ENCODE measurements at regions not wholly inside any gene's neighbourhood (a gene's known extent, or its start where the extent isn't known, plus 50 kb on each side); places are given as distances from the start of the nearest gene placed in this dataset.

DNA sequence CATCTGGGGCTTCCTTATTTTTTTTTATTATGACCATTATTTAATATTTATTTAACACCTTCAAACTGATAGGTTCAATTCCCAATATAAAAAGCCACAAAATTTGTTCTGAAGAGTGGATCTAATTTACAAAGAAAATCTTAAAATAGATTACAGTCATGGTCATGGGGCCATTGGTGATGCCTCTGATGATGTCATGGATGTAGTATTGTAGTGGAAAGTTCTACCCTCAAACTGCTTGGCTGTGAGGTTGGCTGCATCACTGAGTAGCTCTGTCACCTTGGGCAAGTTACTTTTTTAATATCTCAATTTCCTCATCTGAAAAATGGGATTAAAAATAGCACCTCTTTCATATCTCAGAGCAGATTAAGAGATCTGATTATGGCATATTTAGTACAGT is 128.5 kb downstream of the DKK1 start:
- DNase-seq = no peak

DNA sequence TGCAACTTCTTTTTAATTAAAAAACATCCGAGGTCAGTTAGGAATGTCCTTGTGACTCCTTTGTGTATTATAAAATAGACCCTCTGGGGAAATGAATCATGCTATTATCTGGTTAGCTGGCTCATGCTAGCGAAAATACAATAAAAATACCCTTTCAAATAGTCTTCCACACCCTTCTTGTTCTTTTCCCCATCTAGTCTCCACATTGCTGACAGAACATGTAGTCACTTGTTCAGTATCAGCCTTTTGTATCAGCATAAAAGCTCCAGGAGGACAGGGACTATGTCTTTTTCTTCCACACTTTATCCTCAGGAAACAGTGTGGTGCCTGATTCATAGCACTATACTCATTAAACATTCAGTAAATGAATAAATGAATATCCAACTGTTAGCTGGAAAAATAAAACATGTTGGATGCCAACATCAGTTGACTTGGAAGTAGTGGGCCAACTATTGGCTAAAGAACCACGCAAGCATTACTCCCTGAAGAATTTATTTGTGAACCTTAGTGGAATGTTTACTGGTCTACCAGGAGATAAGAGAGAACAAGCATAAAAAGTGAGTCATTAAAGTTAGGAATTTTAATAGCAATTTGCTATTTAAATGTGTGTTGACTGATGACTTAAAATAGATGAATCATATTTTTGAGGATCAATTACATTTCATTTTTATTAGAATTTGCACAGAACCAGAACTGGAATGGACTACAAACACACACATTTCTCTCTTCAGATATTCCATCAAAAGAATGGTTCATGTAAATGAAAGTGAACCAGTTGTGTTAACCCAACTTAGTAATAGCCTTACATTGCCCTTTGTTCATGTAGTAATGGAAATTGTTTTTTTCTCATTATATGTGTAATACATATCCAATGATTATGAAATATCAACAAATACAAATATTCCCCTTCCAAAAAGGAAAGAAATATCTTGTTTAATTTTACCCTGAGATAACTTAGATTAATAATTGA is 129.6 kb downstream of the DKK1 start:
- no peak for DNase-seq

DNA sequence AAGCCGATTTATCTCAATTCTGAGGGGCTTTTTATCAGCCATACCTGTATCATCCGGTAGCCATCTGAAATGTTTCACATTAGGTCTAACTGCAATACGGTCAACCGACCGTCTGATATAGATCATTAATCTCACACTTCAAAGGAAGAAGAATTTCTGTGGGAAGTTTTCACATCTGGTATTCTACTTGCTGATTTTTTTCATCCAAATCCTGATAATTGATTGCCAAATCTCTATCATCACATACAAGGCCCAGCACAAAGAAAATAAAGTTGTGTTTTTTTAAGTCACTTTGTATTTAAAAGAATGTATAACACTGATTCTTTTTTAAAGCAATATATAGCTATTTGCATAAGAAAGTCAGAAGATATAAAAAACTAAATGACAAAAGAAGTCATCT is 132.3 kb downstream of the DKK1 start:
- DNase-seq = no peak

DNA sequence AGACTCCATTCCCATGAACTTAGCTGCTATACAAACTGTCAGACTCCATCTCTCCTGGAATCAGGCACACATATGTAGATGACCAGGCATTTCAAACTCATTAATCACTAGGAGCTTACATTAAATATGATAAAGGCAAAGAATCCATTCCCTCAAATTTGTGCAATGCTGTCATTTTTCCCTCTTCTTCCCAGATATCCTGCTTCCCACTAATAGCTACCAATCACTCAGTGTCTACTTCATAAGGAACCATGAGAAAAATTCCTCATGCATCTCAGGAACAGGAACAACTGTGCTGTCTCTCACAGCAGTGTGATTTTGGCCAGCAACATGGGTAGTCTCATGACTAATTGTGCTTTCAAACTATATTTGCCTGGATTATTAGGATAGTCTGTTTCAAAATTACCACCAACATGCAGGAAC is 133.9 kb downstream of the DKK1 start:
- DNase-seq = no peak

DNA sequence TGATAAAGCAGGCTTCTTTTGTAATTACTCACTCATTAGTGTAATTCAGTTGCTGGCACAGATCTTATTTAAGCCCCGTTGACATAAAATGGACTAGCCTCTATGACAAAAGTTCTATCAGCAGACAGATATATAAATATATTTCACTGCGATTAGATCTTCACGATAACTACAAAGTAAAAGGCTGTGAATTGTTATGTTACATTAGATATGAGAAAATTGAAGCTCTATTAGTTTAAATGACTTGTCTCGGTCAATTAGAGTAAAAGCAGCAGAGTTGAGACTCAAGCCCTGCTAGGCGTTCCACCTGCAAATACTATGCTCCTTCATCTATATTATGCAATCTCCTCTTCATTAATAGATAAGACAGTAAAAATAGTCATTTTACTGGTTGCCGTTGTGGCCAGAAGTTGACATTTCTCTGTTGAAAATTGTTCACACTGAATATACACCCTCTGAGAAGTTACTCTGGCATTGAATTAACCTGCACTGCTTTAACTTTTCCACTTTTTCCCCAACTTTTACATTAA is 136.7 kb downstream of the DKK1 start:
- DNase-seq = no peak

DNA sequence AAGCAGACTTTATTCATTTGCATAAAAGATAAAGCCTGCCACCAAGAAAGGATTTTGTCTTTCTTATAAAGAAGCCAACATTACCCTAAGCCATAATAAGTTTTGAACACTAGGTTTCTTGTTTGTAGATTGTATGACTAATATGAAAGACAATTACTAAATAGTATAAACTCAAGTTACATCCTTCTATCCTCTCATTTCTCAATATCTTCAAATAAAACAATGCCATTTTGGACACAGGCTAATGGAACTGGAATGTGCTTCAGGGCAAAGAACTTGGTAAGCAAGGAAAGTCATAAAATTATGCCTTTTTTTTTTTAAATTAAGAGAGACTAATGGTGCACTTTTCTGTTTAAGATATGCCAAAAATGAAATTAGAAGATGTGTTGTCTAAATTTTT is 137.7 kb downstream of the DKK1 start:
- no peak for DNase-seq

DNA sequence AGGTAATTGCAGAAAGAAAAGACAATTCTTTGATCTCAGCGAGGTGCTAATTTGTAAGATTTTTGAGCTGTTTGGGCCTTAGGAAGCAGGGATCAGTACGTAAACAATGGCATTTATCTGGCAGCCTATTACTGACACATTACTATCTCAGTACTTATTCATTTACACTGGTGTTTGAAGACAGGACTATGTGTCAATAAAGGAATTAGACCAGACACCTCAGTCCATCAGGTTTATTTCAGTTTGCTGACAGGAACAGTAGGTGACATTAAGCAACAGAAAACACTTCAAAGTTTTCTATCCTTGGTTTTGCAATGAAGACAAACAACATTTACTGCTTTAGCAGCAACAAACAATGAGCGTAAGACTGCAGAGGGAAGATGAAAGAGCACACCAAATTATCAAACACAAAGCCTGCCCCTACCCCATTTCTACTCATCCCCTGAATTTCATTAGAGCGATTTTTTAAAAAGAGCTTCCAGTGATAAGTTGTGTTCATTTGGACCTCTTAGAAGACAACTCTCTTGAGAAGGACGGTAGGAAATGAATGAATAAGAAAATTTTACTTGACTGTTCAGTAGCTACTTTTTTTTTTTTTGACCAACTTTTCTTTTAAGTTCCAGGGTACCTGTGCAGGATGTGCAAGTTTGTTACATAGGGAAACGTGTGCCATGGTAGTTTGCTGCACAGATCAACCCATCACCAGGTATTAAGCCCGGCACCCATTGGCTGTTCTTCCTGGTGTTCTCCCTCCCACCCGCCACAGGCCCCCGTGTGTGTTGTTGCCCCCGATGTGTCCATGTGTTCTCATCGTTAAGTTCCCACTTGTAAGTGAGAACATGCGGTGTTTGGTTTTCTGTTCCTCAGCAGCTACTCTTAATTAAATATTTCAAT is 138.8 kb downstream of the DKK1 start:
- no peak for DNase-seq

DNA sequence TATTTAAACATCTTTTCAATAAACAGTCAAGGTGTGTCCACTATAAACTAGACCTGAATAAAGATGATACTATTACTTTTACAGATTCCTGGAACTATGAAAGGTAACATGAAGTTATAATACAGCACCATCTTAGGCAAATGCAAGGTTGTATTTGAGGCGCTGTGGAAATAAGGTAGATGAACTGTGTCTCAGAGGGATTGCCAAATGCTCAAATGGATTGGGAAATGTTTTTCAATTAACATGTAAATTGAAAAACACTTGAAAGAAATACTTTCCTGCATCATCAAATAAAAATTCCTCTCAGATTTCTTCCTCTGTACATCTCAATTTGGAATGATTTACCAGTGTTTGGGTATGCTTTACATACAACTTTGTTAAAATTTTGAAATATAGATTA is 139.4 kb downstream of the DKK1 start:
- DNase-seq = no peak

DNA sequence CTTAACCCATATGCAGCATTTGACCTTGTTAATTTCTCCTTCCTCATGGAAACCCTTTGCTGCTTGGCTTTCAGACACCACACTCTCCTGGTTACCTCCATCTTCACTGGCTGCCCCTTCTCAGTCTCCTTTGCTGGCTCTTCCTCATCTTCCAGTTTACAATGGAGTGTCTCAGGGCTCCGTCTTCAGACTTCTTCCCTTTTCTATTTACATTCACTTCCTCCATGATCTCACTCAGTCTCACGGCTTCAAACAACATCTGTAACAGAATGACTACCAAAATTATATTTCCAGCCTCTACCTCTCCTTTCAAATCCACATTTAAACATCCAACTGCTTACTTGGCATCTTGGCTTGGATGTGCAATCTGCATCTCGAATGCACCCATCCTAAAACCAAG is 140.4 kb downstream of the DKK1 start:
- DNase-seq = no peak

DNA sequence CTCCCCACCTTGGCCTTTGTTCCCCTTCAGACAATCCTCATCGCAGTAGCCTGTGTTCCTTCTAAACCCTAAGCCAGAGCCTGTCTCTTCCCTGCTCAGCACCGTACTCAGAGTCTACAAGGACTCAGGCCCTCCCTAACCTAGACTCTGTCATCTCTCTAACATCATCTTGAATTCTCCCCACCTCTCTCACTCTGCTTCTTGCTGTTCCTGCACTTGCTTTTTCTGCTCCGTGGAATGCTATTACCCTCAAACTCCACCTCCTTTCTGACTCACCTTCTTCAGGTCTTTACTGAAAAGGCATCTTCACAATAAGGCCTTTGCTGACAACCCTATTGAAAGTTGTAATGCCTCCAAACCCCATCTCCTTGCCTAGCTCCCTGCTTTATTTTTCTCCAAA is 141.0 kb downstream of the DKK1 start:
- DNase-seq = no peak

DNA sequence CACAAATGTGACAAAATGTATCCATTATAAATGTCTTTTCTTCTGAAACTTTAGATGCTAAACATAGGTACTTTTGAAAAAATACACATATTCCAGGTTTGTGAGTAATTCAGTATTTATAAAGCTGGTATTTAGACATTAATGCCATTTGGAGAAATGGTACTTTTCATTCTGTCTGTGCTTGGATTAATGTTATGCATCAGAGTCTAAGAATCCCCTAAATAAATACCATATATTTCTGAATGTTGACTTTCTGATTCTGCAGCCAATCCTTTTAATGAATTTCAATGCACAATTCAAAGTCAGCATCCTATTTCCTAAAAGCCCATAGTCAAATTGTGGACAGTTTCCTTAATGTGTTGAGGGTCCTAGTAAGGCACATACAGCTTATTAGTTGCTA is 145.0 kb downstream of the DKK1 start:
- DNase-seq = no peak

DNA sequence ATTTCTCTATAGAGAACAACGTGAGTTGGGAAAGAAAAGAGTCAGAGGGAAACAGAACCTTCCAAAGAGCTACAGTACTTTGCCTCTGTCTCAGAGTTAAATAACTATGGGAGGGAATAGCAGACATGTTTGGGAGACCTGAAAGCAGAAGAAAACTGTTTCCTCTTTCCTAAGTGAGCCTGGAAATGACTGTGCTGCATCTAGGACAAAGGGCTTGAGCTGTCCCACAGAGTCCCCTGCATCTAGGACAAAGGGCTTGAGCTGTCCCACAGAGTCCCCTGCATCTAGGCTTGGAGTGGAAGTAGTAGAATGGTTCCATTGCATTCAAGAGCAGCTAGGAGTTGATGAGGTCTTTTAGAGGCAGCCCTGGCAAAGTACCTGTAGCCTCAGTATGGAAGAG is 149.7 kb downstream of the DKK1 start:
- DNase-seq = no peak

DNA sequence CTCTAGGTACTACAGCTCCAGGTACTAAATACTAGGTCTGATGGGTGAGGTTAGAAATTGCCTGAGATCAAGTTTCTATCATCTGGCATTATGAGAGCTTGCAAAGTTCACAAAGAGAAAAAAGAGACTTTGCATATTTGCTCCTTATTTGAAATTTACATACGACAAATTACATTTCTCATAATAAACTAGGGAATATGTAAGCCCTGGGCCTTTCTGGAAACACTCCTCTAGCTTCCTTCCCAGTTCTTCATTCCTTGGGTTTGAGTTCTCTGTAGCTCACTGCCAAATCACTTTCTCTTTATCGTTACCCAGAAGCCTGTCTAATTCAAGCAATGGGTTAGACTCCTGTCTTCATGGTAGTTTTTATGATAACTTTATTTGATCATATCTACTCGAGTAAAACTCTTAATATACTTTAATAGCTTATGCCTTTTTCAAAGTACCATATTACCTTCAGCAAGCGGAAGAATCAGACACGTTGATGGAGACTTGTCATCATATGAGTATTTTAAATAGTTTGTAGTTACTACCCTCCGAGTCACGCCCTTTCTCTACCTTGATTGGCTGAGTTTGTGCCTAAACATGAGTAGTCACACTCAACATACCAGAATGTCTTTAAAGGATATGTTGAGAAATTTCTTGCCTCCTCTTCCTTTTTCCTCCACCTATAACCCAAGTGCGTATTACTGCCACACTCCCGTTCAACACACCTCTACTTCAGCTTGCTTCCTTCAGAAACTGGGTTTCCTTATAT is 150.5 kb downstream of the DKK1 start:
- DNase-seq = no peak

DNA sequence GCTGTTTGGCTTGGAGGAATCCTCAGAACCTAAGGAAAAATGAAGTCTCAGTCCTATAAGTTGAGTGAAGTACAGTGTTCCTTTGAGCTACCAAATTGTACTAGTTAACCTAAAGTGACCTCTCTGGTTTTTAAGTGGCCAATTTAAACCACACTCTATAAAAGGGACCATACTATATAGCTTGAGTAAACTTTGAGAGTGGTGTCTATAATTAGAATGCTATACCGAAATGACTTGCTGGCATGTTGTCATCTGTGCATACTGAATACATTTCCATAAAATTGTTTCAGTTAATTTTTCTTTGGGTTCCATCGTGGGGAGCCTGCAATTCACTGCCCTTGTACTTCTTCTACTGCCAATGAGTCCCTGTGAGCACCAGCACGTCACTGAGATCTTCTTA is 151.1 kb downstream of the DKK1 start:
- DNase-seq = no peak

DNA sequence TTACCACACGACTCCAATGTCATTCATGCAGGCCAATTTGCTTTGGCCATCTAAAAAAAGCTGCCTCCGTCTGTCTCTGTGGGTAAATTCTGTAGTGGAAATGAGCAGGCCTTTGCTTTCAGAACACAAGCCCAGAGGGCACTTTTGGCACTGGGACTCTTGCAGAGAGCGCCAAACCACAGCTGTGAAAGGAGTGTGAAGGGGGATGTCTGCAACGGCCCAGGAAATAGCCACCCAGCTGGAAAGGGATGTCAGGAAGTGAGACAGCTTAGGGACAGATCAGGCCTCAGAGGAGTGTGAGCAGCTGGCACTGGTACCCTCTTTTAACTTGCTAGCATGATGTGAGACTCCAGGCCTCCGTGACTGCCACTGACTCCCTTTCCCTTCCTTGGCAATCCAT is 152.4 kb downstream of the DKK1 start:
- DNase-seq = peak in 3 of 14 donors; percentile 11 to 29 (median 15)

DNA sequence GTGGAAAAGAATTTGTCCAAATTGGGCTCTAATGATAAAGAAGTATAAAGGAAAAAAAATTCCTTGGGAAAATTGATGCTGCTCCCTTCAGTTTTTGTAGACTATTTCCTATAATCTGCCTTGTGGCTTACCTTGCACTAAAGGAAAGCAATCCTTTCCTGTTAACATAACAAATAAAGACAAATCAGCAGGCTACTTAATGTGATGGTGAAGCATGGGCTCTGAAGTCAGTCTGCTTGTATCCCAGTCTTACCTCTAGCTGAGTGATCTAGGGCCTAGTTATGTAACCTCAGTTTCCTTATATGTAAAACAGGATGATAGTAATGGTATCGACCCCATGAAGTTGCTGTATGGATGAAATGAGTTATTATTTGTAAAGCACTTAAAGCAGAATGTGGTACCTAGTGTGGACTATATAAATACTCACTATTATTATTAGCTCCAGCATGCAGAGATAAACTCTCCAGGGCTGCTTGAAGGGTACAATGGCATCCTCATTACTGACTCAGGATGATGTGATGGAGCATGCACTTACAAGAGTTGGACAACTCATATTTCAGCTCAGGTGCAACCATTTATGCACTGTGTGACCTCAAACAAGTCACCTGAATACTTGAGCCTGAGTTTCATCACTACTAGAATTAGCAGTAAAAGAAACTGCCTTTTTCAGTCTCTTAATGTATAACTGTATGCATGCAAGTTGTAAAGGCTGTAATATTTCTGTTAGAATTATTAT is 156.1 kb downstream of the DKK1 start:
- no peak for DNase-seq

DNA sequence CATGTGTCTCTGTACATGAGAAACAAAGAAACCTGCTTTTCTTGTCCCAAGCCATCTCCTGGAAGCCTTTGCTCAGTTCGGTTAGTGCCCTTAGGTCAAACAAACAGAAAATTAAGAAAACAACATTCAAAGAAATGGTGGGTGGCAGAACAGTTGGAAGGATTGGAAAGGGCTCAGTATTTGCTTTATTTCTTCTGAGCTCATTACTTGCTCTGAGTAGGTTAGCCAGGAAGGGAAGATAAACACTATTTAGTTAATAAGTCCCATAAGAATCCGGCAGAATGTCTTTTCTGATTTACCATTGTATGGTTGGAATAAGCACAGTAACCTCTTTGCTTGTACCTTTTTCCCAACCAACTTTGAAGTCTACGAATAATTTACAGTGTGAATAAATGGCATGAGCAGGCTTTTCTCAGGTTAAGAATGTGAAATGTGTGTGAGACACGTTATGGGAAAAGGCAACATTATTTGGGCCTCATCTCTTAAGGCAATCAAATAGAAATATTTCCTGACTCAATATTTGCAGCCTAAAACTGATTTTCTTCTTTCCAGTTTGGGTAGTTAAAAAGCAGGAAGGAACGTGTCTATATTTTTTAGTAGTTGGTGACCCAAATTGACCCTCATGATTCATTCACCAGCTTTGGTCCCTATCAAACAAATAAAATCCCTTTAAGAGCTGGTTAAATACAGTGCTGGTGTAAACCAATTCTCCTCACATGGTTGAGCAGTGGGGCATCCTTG is 158.5 kb downstream of the DKK1 start:
- DNase-seq = no peak

DNA sequence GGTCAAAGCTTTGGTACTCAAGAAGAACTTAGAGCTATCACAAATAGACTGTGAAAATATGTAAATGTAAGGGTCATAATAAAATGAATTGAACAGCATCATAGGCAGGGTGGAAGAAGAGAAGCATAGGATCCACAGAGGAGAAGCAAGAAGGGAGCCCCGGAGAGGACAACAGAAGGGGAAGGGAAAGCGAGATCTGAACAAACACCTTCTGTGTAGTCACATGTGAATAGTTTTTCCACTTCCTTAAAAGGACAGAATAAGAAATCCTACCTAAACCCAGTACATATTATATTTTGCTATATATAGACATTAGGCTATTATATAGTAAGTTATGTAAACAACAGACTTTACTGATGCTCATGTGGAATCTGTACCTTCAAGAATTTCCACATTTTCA is 160.2 kb downstream of the DKK1 start:
- no peak for DNase-seq

DNA sequence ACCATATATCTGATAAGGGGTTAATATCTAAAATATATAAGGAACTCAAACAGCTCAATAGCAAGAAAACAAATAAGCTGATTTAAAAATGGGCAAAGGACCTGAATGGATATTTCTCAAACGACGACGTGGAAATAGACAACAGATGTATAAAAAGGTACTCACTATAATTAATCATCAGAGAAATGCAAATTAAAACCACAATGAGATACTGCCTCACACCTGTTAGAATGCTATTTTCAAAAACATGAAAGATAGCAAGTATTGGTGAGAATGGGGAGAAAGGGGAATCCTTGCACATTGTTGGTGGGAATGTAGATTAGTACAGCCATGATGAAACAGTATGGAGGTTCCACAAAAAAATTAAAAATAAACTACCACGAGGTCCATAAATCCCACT is 163.2 kb downstream of the DKK1 start:
- no peak for DNase-seq

DNA sequence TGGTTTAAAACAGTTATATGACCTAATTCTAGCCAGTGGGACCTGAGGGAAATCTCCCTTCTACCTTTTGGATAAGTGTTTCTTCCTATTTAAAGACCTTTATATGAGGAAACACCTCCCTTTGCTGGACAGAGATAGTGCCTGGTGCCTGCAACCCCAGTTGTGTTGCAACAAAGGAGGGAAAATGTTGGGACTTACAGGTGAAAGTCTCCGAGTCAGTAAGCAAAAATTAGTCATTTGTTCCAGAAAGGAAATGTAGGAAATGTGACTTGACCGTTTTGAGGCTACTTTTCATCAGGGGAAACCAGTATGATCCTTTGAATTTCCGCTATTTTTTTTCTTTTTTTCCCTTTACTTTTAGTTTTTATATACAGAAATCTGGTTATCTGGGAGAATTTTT is 165.5 kb downstream of the DKK1 start:
- no peak for DNase-seq

DNA sequence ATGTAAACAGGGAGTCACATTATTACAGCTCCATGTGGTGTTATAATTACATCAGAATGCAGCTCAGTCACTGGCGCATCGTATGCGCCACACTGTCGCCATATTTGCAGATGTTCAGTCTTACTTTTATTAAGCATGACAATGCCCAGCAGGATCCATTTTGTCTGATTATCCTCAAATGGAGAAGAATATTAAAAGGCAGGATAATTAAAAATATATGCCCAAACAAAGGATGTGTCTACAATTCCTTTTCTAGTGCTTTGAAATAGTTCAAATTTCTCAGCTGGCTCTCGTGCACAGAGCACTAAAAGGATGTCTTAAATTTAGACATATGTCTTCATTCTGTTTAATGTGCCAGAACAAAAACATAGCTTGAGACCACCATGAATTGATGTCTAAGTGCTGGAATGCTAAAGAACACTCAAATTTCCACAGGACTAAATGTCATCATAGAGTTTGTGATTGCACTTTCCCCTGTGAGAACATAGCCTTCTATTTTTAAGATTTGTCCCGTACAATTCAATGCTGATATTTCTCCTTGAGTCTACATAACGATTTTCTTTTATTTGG is 168.0 kb downstream of the DKK1 start:
- no peak for DNase-seq
